ENCODE measurements at regions not wholly inside any gene's neighbourhood (a gene's known extent, or its start where the extent isn't known, plus 50 kb on each side); places are given as distances from the start of the nearest gene placed in this dataset.

GRCh38 chr12:4223273-4223845 lies 50.2 kb upstream of the CCND2 start:
- H3K27ac ChIP-seq: no peak overlapping the region
- TF ChIP-seq ZFX (IDR thresholded peaks at IDR 0.05): no peak
- no peak for TF ChIP-seq CTCF (conservative IDR thresholded peaks at IDR 0.05)

- no peak for TF ChIP-seq ZFX (IDR thresholded peaks at IDR 0.05)
- no peak for TF ChIP-seq CTCF (conservative IDR thresholded peaks at IDR 0.05)
- H3K27ac ChIP-seq: no peak overlapping the region
These were observed 52.3 kb upstream of the CCND2 start for GRCh38 chr12:4221258-4221620.

- TF ChIP-seq CTCF (conservative IDR thresholded peaks at IDR 0.05) (no peak), ZFX (IDR thresholded peaks at IDR 0.05) (no peak)
These were observed 52.9 kb upstream of the CCND2 start for GRCh38 chr12:4220536-4221257.

GRCh38 chr12:4217091-4217490 lies 56.5 kb upstream of the CCND2 start:
- TF ChIP-seq ZFX (IDR thresholded peaks at IDR 0.05) (no peak), CTCF (conservative IDR thresholded peaks at IDR 0.05) (no peak)
- no peak overlapping the region for H3K27ac ChIP-seq

More at GRCh38 chr12:4220536-4221257, 52.9 kb upstream of the CCND2 start:
- H3K27ac ChIP-seq: no peak overlapping the region

- H3K27ac ChIP-seq: no peak overlapping the region
- no peak for TF ChIP-seq CTCF (conservative IDR thresholded peaks at IDR 0.05)
- no peak for TF ChIP-seq ZFX (IDR thresholded peaks at IDR 0.05)
These were observed 57.2 kb upstream of the CCND2 start for GRCh38 chr12:4216187-4216927.

GRCh38 chr12:4215229-4216186 lies 58.1 kb upstream of the CCND2 start:
- H3K27ac ChIP-seq: no peak overlapping the region
- TF ChIP-seq ZFX (IDR thresholded peaks at IDR 0.05): no peak
- no peak for TF ChIP-seq CTCF (conservative IDR thresholded peaks at IDR 0.05)

Measured in C4-2B (cell line).